H1 (cell line): ENCODE measurements at regions not wholly inside any gene's neighbourhood (a gene's known extent, or its start where the extent isn't known, plus 50 kb on each side); places are given as distances from the start of the nearest gene placed in this dataset.

Experiments used
- CTCF ChIA-PET: fragments of 300-600 bp; sonication (Branson Sonifier 250); formaldehyde crosslinking; loops from one replicate; lab custom pipeline; 2021; ENCODE audit not compliant: partially characterized antibody; lab: Charles Lee
- POLR2A ChIA-PET: fragments of 300-600 bp; sonication (Branson Sonifier 250); formaldehyde crosslinking; loops from one replicate; lab custom pipeline; 2021; ENCODE audit warnings: inconsistent platforms; ENCODE audit not compliant: partially characterized antibody; lab: Charles Lee
- DNase-seq, 2 experiments: peaks; one replicate each; pipeline versions ENCODE4 v3.0.0 to v3.0.0-alpha.2; 2010 to 2022; ENCODE audit warnings: low spot score in 2 of 2, low read depth in 1 of 2, mixed read lengths in 1 of 2
- FAIRE-seq: peaks from 2 replicates; lab custom pipeline; 2011; peaks lifted over from hg19 to GRCh38; lab: Jason Lieb, UNC
- H2AFZ ChIP-seq: 2 replicates; pipeline ENCODE4 v1.8.1; 2012; ENCODE audit warnings: low read length, inconsistent platforms
- H2AK5ac ChIP-seq: 2 replicates; pipeline ENCODE4 v1.6.1; 2013; ENCODE audit warnings: low read depth, low read length
- H2BK120ac ChIP-seq: replicated peaks from 2 replicates; pipeline ENCODE3; 2013; ENCODE audit warnings: low read depth, low read length, inconsistent platforms
- H2BK12ac ChIP-seq: 2 replicates; pipeline ENCODE4 v1.6.1; 2013; ENCODE audit warnings: low read depth, low read length
- H2BK15ac ChIP-seq: 2 replicates; pipeline ENCODE4 v1.6.1; 2013; ENCODE audit warnings: low read length
- H2BK20ac ChIP-seq: 2 replicates; pipeline ENCODE4 v1.6.1; 2013; ENCODE audit warnings: low read length
- H2BK5ac ChIP-seq: 2 replicates; pipeline ENCODE4 v1.6.1; 2013; ENCODE audit warnings: low read depth, low read length
- H3K14ac ChIP-seq: 2 replicates; pipeline ENCODE4 v1.6.1; 2013; ENCODE audit warnings: inconsistent platforms; ENCODE audit not compliant: insufficient read length
- H3K18ac ChIP-seq: 2 replicates; pipeline ENCODE4 v1.6.1; 2013; ENCODE audit warnings: low read length; ENCODE audit errors: extremely low read depth
- H3K23ac ChIP-seq: 2 replicates; pipeline ENCODE4 v1.6.1; 2013; ENCODE audit warnings: inconsistent platforms; ENCODE audit not compliant: insufficient read length
- H3K23me2 ChIP-seq: 2 replicates; pipeline ENCODE4 v1.6.1; 2013; ENCODE audit warnings: low read depth, low read length
- H3K27ac ChIP-seq: 2 replicates; pipeline ENCODE4 v1.6.1; 2011; ENCODE audit warnings: low read depth, low read length, inconsistent platforms
- H3K27me3 ChIP-seq, 4 experiments: replicated peaks in 1 of 4; 1 replicate in 1 of 4; 2 replicates in 3 of 4; pipeline versions ENCODE4 v1.6.1 to v1.8.1; 2011 to 2013; ENCODE audit warnings: low read length in 3 of 4, mild to moderate bottlenecking in 3 of 4, inconsistent platforms in 2 of 4, mixed read lengths in 2 of 4, moderate library complexity in 1 of 4; ENCODE audit not compliant: control insufficient read depth in 3 of 4, insufficient read depth in 3 of 4; ENCODE audit errors: extremely low read depth in 1 of 4
- H3K36me3 ChIP-seq, 4 experiments: 2 replicates each; pipeline versions ENCODE4 v1.6.1 to v1.8.1; 2011 to 2013; ENCODE audit warnings: mild to moderate bottlenecking in 4 of 4, low read length in 3 of 4, moderate library complexity in 2 of 4, control low read depth in 1 of 4, inconsistent platforms in 1 of 4; ENCODE audit not compliant: insufficient read depth in 4 of 4, control insufficient read depth in 2 of 4
- H3K4ac ChIP-seq: replicated peaks from 2 replicates; pipeline ENCODE3; 2013; ENCODE audit warnings: low read length, low read depth, mixed read lengths, inconsistent platforms; ENCODE audit not compliant: insufficient read length
- H3K4me1 ChIP-seq, 4 experiments: replicated peaks in 1 of 4; 1 replicate in 1 of 4; 2 replicates in 3 of 4; pipeline versions ENCODE4 v1.6.1 to v1.8.1; 2011 to 2013; ENCODE audit warnings: low read length in 3 of 4, inconsistent platforms in 2 of 4, mixed read lengths in 1 of 4; ENCODE audit not compliant: insufficient read depth in 4 of 4, control insufficient read depth in 3 of 4
- H3K4me2 ChIP-seq, 2 experiments: 2 replicates each; pipeline versions ENCODE4 v1.6.1 to v1.8.1; 2011 to 2013; ENCODE audit warnings: low read depth in 2 of 2, low read length in 2 of 2, control low read depth in 1 of 2, inconsistent platforms in 1 of 2, mild to moderate bottlenecking in 1 of 2; ENCODE audit not compliant: insufficient read depth in 1 of 2
- H3K4me3 ChIP-seq, 4 experiments: fragments of 200-600, 300-600 bp in 1 of 4; sonication (generic), shearing (Covaris generic), sonication (Bioruptor Twin) in 1 of 4; 2 replicates each; pipeline versions ENCODE4 v1.5.1 to v1.8.1; 2011 to 2016; ENCODE audit warnings: low read length in 4 of 4, low read depth in 3 of 4, control low read depth in 2 of 4, inconsistent platforms in 2 of 4, mild to moderate bottlenecking in 2 of 4, mixed read lengths in 1 of 4, moderate library complexity in 1 of 4; ENCODE audit not compliant: insufficient read depth in 2 of 4; ENCODE audit errors: extremely low read depth in 1 of 4
- H3K56ac ChIP-seq: replicated peaks from 2 replicates; pipeline ENCODE3; 2013; ENCODE audit warnings: low read depth, mild to moderate bottlenecking, mixed read lengths, low read length, inconsistent platforms; ENCODE audit not compliant: insufficient read length
- H3K79me1 ChIP-seq: 2 replicates; pipeline ENCODE4 v1.6.1; 2013; ENCODE audit warnings: low read depth, low read length, control low read depth
- H3K79me2 ChIP-seq, 2 experiments: 2 replicates each; pipeline versions ENCODE4 v1.6.1 to v1.8.1; 2012 to 2013; ENCODE audit warnings: low read length in 2 of 2, mild to moderate bottlenecking in 2 of 2, inconsistent platforms in 1 of 2; ENCODE audit not compliant: insufficient read depth in 2 of 2, control insufficient read depth in 1 of 2
- H3K9ac ChIP-seq, 4 experiments: replicated peaks in 1 of 4; 1 replicate in 1 of 4; 2 replicates in 3 of 4; pipeline versions ENCODE4 v1.6.1 to v1.8.1; 2011 to 2013; ENCODE audit warnings: low read depth in 3 of 4, low read length in 3 of 4, control low read depth in 2 of 4, mild to moderate bottlenecking in 2 of 4, moderate library complexity in 2 of 4, inconsistent platforms in 1 of 4; ENCODE audit errors: extremely low read depth in 1 of 4
- H3K9me3 ChIP-seq, 2 experiments: 2 replicates each; pipeline versions ENCODE4 v1.6.1 to v1.8.1; 2012 to 2013; ENCODE audit warnings: mild to moderate bottlenecking in 2 of 2, moderate library complexity in 2 of 2, control low read depth in 1 of 2, inconsistent platforms in 1 of 2, low read depth in 1 of 2, low read length in 1 of 2, mixed read lengths in 1 of 2; ENCODE audit not compliant: insufficient read depth in 2 of 2
- H4K20me1 ChIP-seq, 2 experiments: replicated peaks in 1 of 2; 2 replicates each; pipeline versions ENCODE3 to v1.8.1; 2011 to 2013; ENCODE audit warnings: inconsistent platforms in 2 of 2, low read length in 2 of 2, mild to moderate bottlenecking in 1 of 2; ENCODE audit not compliant: insufficient read depth in 2 of 2, control insufficient read depth in 1 of 2
- H4K5ac ChIP-seq: 2 replicates; pipeline ENCODE4 v1.6.1; 2013; ENCODE audit warnings: low read length, low read depth, mixed read lengths, inconsistent platforms; ENCODE audit not compliant: insufficient read length
- H4K8ac ChIP-seq: 2 replicates; pipeline ENCODE4 v1.8.0; 2013; ENCODE audit warnings: mild to moderate bottlenecking, moderate library complexity, low read length, inconsistent platforms; ENCODE audit not compliant: insufficient read depth; ENCODE audit errors: extremely low read depth
- H4K91ac ChIP-seq: replicated peaks from 2 replicates; pipeline ENCODE3; 2013; ENCODE audit warnings: low read length, mixed read lengths, inconsistent platforms; ENCODE audit not compliant: insufficient read length
- KDM4A ChIP-seq: IDR thresholded peaks from one replicate; pipeline ENCODE4 v1.7.1; 2012; ENCODE audit warnings: low read depth, mild to moderate bottlenecking, moderate library complexity, low read length, inconsistent platforms; ENCODE audit not compliant: severe bottlenecking
- MAFK ChIP-seq: IDR thresholded peaks from 2 replicates; pipeline ENCODE4 v1.6.1; 2012; ENCODE audit warnings: low read depth, mild to moderate bottlenecking, improper control_type of control experiment, low read length
- POU5F1 ChIP-seq: IDR thresholded peaks from 2 replicates; pipeline ENCODE4 v1.6.1; 2011; ENCODE audit warnings: low read depth, mild to moderate bottlenecking, low read length, moderate library complexity
- WGBS, 2 experiments: shearing (Covaris generic) in 1 of 2; methylation state at CpG; one replicate each; pipeline versions ENCODE4 v1.1.6 to v1.1.7; 2013 to 2015; ENCODE audit warnings: low lambda C conversion rate in 2 of 2, mixed read lengths in 2 of 2, inconsistent platforms in 1 of 2, low coverage in 1 of 2, missing lambda C conversion rate in 1 of 2; ENCODE audit not compliant: insufficient replicate concordance in 2 of 2, insufficient coverage in 1 of 2, insufficient read length in 1 of 2; ENCODE audit errors: extremely low coverage in 1 of 2, missing lambda C conversion rate in 1 of 2; 5-methylcytosine and 5-hydroxymethylcytosine counted together

GRCh38 chr7:21194936-21195335 is 232.9 kb upstream of the SP4 start:
- Histone ChIP-seq H3K4me1 (no peaks in the 10 kb centered on the region; a peak in 1 of 7 replicates), H2BK20ac (no peak overlapping the region), H2BK15ac (no peak overlapping the region), H3K4me2 (no peak overlapping the region), H2AK5ac (no peak overlapping the region), H3K79me1 (no peaks in the 10 kb centered on the region), H3K27me3 (no peaks in the 10 kb centered on the region), H4K5ac (no peak overlapping the region), H3K4ac (no peak overlapping the region), H2BK5ac (no peak overlapping the region), H4K91ac (no peak overlapping the region), H2AFZ (no peak overlapping the region), H3K56ac (no peak overlapping the region), H3K79me2 (no peaks in the 10 kb centered on the region), H2BK120ac (no peak overlapping the region), H4K8ac (no peak overlapping the region), H3K27ac (no peak overlapping the region), H3K9ac (no peak overlapping the region), H3K14ac (no peak overlapping the region), H3K4me3 (no peak overlapping the region), H2BK12ac (no peak overlapping the region), H3K23me2 (0 out of 2 replicates have a peak, but pooled peaks cover 2% of the 10 kb centered on the region), H3K18ac (no peak overlapping the region), H3K36me3 (no peaks in the 10 kb centered on the region), H3K9me3 (no peaks in the 10 kb centered on the region), H4K20me1 (no peaks in the 10 kb centered on the region), H3K23ac (no peak overlapping the region)
- WGBS, 2 experiments = 93% methylated on average over 4 of the region's 4 CpGs; no CpG with 5 or more reads in 1 of the 2 experiments
- ChIA-PET POLR2A (interaction anchor here (0.6 kb wide), 1 partner anchor 94 kb away, joined by 4 read pairs; no protein-coding TSS in a partner anchor), CTCF (interaction anchor here (1.6 to 2.1 kb wide), 2 partner anchors 8 to 10 kb away, joined by 5 read pairs; no protein-coding TSS in a partner anchor)
- no peak for DNase-seq
- TF ChIP-seq MAFK = no peak
- TF ChIP-seq POU5F1 = no peak
- no peak for TF ChIP-seq KDM4A
- no peak for FAIRE-seq
